A673 (cell line): ENCODE measurements at regions not wholly inside any gene's neighbourhood (a gene's known extent, or its start where the extent isn't known, plus 50 kb on each side); places are given as distances from the start of the nearest gene placed in this dataset.

Experiments
- CTCF ChIP-seq: fragments of 300-800, 200-600 bp; sonication (generic); conservative IDR thresholded peaks from 2 replicates; pipeline ENCODE4 v1.5.1; 2017; ENCODE audit warnings: low read depth, mild to moderate bottlenecking, antibody characterized with exemption, low read length, moderate library complexity, mixed read lengths
- EZH2 ChIP-seq: fragments of 200-600 bp; sonication (generic); IDR thresholded peaks from 2 replicates; pipeline ENCODE4 v1.6.1; 2017; ENCODE audit warnings: borderline replicate concordance, low read depth, mild to moderate bottlenecking, mixed read lengths, antibody characterized with exemption, low read length; ENCODE audit not compliant: poor library complexity, severe bottlenecking

GRCh38 chr15:79516646-79517045 lies 84.5 kb downstream of the MINAR1 start:
- TF ChIP-seq EZH2 (no peak), CTCF (no peak)
